Thyroid gland (tissue), 4 donors: ENCODE measurements at regions not wholly inside any gene's neighbourhood (a gene's known extent, or its start where the extent isn't known, plus 50 kb on each side); places are given as distances from the start of the nearest gene placed in this dataset.

Source experiments
- DNase-seq, 2 donors: peaks; one replicate each; pipeline ENCODE4 v3.0.0-alpha.2; 2019
- H3K27ac ChIP-seq, 3 donors: fragments of 200-600 bp; sonication (generic); 1 replicate in 2 of 3; 2 replicates in 1 of 3; pipeline ENCODE4 v1.5.1; 2016 to 2019; ENCODE audit warnings: mild to moderate bottlenecking in 1 of 3, moderate library complexity in 1 of 3
- H3K27me3 ChIP-seq: fragments of 200-600 bp; sonication (generic); one replicate; pipeline ENCODE4 v1.5.1; 2019
- H3K36me3 ChIP-seq, 2 donors: fragments of 200-600 bp; sonication (generic); one replicate each; pipeline ENCODE4 v1.5.1; 2016 to 2019
- H3K4me1 ChIP-seq, 2 donors: fragments of 200-600 bp; sonication (generic); one replicate each; pipeline ENCODE4 v1.5.1; 2017 to 2019
- H3K4me3 ChIP-seq, 3 donors: fragments of 200-600 bp; sonication (generic); replicated peaks in 1 of 3; 1 replicate in 2 of 3; 2 replicates in 1 of 3; pipeline ENCODE4 v1.5.1; 2016; ENCODE audit warnings: mild to moderate bottlenecking in 1 of 3
- H3K9me3 ChIP-seq: fragments of 200-600 bp; sonication (generic); one replicate; pipeline ENCODE4 v1.5.1; 2017
- POLR2A ChIP-seq, 2 donors: fragments of 450-650 bp; IDR thresholded peaks; one replicate each; pipeline ENCODE4 v1.6.1; 2017; ENCODE audit warnings: antibody characterized with exemption in 2 of 2, mild to moderate bottlenecking in 2 of 2, moderate library complexity in 1 of 2
- WGBS, 2 donors: methylation state at CpG; one replicate each; pipeline ENCODE4 v1.1.5; 2017; 5-methylcytosine and 5-hydroxymethylcytosine counted together
- intact Hi-C: fragments of 100-400 bp; cut with DNase I; formaldehyde crosslinking; loops from one replicate; pipeline ENCODE4 v1.15.1; 2023
- TF ChIP-seq, protein P1 (sequence below), 6 experiments: fragments of 200-600 bp in 3 of 6; fragments of 450-650 bp in 3 of 6; sonication (generic) in 3 of 6; IDR thresholded peaks; one replicate each; pipeline ENCODE4 v1.5.1; 2016 to 2019; ENCODE audit warnings: antibody characterized with exemption in 6 of 6, mild to moderate bottlenecking in 2 of 6, inconsistent platforms in 1 of 6, moderate library complexity in 1 of 6

DNA sequence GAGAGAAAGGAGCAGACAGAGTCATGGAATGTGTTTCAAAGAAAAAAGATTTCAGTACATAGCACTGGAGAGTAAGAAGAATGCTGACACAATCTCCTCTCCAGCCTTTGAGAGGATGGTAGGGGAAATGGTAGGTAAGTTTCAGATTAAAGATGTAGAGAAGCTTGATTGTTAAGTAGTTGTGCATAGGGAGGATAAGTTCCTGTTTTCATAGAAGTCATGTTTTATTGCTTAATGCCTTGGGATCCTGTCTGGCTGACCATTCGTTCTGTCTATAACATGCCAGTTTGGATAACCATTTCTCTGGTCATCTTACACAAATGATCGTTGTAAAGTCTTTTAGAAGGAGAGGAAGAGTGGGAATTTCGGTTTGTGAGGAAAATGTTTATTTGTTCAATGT, 95.7 kb upstream of the IGSF10 start:
- Histone ChIP-seq H3K27ac (no peak overlapping the region), H3K36me3 (no peaks in the 10 kb centered on the region), H3K27me3 (no peaks in the 10 kb centered on the region), H3K9me3 (no peaks in the 10 kb centered on the region), H3K4me3 (no peak overlapping the region), H3K4me1 (no peaks in the 10 kb centered on the region)
- intact Hi-C loops, result no loop called here
- DNase-seq, result no peak
- WGBS, 2 donors, result 76 to 80% methylated on average over 3 of the region's 3 CpGs
- no peak for TF ChIP-seq POLR2A (IDR thresholded peaks at IDR 0.05)
- TF ChIP-seq, protein P1, sequence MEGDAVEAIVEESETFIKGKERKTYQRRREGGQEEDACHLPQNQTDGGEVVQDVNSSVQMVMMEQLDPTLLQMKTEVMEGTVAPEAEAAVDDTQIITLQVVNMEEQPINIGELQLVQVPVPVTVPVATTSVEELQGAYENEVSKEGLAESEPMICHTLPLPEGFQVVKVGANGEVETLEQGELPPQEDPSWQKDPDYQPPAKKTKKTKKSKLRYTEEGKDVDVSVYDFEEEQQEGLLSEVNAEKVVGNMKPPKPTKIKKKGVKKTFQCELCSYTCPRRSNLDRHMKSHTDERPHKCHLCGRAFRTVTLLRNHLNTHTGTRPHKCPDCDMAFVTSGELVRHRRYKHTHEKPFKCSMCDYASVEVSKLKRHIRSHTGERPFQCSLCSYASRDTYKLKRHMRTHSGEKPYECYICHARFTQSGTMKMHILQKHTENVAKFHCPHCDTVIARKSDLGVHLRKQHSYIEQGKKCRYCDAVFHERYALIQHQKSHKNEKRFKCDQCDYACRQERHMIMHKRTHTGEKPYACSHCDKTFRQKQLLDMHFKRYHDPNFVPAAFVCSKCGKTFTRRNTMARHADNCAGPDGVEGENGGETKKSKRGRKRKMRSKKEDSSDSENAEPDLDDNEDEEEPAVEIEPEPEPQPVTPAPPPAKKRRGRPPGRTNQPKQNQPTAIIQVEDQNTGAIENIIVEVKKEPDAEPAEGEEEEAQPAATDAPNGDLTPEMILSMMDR (IDR thresholded peaks at IDR 0.05), result no peak

DNA sequence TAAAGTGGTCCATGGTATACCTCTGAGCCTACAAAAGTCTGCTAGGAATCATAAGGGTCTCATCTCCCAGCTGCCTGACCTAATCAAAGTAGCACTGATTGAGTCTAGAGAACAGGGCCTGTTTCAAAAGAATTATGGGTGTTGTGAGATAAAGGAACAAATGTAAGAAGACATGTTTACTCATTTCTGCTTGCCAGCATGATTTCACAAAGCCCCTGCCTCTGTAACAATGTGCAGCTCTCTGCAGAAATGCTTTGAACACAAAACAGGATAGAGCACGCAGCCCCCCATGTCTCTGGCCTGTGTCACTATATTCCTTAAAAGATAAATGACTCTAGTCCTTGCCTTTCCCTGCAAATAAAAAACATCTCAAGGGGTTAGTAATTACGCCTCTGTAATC, 94.7 kb upstream of the IGSF10 start:
- DNase-seq, result no peak
- Histone ChIP-seq H3K36me3 (no peaks in the 10 kb centered on the region), H3K4me1 (no peaks in the 10 kb centered on the region), H3K4me3 (no peak overlapping the region), H3K9me3 (no peaks in the 10 kb centered on the region), H3K27ac (no peak overlapping the region), H3K27me3 (no peaks in the 10 kb centered on the region)
- intact Hi-C loops, result no loop called here
- WGBS, 2 donors, result 92 to 94% methylated on average over 2 of the region's 2 CpGs
- TF ChIP-seq, protein P1 (IDR thresholded peaks at IDR 0.05), result no peak
- no peak for TF ChIP-seq POLR2A (IDR thresholded peaks at IDR 0.05)

DNA sequence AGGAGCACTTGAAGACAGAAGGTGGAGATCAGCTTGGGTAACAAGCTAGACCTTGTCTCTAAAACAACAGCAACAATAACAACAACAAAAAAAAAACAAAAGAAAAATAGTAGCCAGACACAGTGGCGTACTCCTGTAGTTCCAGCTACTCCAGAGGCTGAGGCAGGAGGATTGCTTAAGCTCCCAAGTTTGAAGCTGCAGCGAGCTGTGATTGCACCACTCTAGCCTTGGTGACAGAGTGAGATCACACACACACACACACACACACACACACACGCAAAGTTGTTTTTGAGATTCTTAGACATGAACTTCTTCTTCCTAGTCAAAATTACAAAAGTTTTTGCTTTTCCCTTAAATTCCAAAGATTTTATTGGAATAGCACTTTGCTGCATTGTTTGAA, 93.0 kb upstream of the IGSF10 start:
- H3K4me1 ChIP-seq, result no peaks in the 10 kb centered on the region
- peak; percentile 4 to 5 for DNase-seq
- no peak overlapping the region for H3K27ac ChIP-seq
- intact Hi-C loops, result no loop called here
- no peaks in the 10 kb centered on the region for H3K9me3 ChIP-seq
- 78 to 92% methylated on average over 3 of the region's 3 CpGs for WGBS, 2 donors
- TF ChIP-seq, protein P1 (IDR thresholded peaks at IDR 0.05), result no peak
- TF ChIP-seq POLR2A (IDR thresholded peaks at IDR 0.05), result no peak
- H3K4me3 ChIP-seq, result no peak overlapping the region
- H3K36me3 ChIP-seq, result no peaks in the 10 kb centered on the region
- no peaks in the 10 kb centered on the region for H3K27me3 ChIP-seq

DNA sequence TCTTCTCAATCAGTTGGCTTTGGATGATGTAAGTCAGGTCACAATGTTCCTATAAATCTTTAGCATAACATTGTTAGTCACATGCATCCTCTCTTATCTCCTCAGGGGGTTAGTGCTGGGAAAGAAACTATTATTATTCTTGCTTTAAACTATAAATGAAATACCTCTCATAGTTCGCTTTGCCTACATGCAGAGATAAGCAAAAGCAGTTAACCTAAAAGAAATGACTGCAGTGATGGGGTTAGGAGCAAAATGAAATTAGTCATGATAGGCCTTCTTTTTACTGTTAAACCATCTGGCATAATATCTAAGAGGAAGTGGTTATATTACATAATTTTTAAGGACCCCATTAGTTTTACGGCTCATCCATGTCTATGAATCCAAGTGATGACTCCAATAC, 91.7 kb upstream of the IGSF10 start:
- Histone ChIP-seq H3K36me3 (no peaks in the 10 kb centered on the region), H3K4me1 (no peaks in the 10 kb centered on the region), H3K27me3 (no peaks in the 10 kb centered on the region), H3K4me3 (no peak overlapping the region), H3K27ac (no peak overlapping the region), H3K9me3 (no peaks in the 10 kb centered on the region)
- intact Hi-C loops, result no loop called here
- TF ChIP-seq, protein P1 (IDR thresholded peaks at IDR 0.05), result no peak
- TF ChIP-seq POLR2A (IDR thresholded peaks at IDR 0.05), result no peak
- DNase-seq, result no peak
- WGBS, 2 donors, result 86 to 92% methylated on average over 2 of the region's 2 CpGs

DNA sequence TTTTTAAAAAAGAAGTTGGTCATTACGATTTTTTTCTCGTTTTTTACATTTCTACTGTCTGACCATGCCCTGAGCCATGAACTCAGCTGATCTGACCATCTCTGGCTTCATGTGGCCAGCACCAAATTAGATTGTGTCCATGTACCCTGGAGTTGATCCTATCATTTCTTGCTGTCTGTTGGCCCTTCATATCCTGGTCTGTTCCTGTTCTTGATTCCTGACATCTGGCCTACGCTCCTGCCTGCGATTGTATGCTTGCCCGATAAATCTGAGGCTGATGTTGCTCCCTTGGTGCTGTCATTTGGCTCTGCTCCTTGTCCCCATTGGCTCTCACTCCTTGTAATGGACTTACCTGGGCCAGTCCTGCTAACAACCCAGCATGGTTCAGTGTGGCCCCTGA, 89.8 kb upstream of the IGSF10 start:
- 75 to 90% methylated on average over 5 of the region's 5 CpGs for WGBS, 2 donors
- H3K27ac ChIP-seq, result no peak overlapping the region
- TF ChIP-seq POLR2A (IDR thresholded peaks at IDR 0.05), result no peak
- TF ChIP-seq, protein P1 (IDR thresholded peaks at IDR 0.05), result no peak
- H3K4me3 ChIP-seq, result no peak overlapping the region
- DNase-seq, result no peak
- intact Hi-C loops, result no loop called here
- H3K27me3 ChIP-seq, result no peaks in the 10 kb centered on the region
- no peaks in the 10 kb centered on the region for H3K4me1 ChIP-seq
- no peaks in the 10 kb centered on the region for H3K36me3 ChIP-seq
- H3K9me3 ChIP-seq, result no peaks in the 10 kb centered on the region
